ENCODE measurements at regions not wholly inside any gene's neighbourhood (a gene's known extent, or its start where the extent isn't known, plus 50 kb on each side); places are given as distances from the start of the nearest gene placed in this dataset.

DNA sequence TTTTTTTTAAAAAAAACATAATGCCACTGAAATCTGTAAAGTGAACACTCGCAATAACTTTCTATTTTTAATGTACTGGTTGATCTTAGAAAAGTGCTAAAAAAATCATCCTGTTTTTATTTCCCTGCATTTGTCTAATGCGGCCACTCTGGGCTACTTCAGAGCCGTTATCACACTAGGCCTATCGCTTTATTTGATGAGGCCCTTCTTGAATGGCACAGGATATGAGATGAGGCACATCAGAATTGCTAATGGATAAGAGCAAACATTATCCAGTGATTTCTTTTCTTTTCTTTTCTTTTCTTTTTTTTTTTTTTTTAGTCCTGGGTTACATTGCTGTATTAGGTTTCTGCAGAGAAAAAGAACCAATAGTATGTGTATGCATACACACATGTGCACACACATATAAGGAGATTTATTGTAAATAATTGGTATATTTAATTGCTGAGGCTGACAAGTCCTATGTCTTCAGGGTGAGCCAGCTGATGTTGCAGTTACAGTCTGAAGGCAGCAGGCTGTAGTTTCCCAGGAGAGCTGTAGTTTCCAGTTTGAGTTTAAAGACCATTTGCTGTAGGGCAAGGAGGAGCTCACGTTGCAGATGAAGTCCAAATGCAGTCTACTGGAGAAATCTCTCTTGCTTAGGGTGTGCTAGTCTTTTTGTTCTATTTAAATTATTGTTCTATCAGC is 391.7 kb downstream of the MED10 start:
- TF ChIP-seq, protein P1, sequence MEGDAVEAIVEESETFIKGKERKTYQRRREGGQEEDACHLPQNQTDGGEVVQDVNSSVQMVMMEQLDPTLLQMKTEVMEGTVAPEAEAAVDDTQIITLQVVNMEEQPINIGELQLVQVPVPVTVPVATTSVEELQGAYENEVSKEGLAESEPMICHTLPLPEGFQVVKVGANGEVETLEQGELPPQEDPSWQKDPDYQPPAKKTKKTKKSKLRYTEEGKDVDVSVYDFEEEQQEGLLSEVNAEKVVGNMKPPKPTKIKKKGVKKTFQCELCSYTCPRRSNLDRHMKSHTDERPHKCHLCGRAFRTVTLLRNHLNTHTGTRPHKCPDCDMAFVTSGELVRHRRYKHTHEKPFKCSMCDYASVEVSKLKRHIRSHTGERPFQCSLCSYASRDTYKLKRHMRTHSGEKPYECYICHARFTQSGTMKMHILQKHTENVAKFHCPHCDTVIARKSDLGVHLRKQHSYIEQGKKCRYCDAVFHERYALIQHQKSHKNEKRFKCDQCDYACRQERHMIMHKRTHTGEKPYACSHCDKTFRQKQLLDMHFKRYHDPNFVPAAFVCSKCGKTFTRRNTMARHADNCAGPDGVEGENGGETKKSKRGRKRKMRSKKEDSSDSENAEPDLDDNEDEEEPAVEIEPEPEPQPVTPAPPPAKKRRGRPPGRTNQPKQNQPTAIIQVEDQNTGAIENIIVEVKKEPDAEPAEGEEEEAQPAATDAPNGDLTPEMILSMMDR (IDR thresholded peaks at IDR 0.05), result no peak
- TF ChIP-seq POLR2A (IDR thresholded peaks at IDR 0.05) (no peak), POLR2AphosphoS5 (IDR thresholded peaks at IDR 0.05) (no peak)

Data from breast epithelium (tissue), 3 donors.